ENCODE measurements at regions not wholly inside any gene's neighbourhood (a gene's known extent, or its start where the extent isn't known, plus 50 kb on each side); places are given as distances from the start of the nearest gene placed in this dataset.

- TF ChIP-seq, protein P1, sequence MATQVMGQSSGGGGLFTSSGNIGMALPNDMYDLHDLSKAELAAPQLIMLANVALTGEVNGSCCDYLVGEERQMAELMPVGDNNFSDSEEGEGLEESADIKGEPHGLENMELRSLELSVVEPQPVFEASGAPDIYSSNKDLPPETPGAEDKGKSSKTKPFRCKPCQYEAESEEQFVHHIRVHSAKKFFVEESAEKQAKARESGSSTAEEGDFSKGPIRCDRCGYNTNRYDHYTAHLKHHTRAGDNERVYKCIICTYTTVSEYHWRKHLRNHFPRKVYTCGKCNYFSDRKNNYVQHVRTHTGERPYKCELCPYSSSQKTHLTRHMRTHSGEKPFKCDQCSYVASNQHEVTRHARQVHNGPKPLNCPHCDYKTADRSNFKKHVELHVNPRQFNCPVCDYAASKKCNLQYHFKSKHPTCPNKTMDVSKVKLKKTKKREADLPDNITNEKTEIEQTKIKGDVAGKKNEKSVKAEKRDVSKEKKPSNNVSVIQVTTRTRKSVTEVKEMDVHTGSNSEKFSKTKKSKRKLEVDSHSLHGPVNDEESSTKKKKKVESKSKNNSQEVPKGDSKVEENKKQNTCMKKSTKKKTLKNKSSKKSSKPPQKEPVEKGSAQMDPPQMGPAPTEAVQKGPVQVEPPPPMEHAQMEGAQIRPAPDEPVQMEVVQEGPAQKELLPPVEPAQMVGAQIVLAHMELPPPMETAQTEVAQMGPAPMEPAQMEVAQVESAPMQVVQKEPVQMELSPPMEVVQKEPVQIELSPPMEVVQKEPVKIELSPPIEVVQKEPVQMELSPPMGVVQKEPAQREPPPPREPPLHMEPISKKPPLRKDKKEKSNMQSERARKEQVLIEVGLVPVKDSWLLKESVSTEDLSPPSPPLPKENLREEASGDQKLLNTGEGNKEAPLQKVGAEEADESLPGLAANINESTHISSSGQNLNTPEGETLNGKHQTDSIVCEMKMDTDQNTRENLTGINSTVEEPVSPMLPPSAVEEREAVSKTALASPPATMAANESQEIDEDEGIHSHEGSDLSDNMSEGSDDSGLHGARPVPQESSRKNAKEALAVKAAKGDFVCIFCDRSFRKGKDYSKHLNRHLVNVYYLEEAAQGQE (IDR thresholded peaks at IDR 0.05; ENCODE audit: low read depth) = no peak
- TF ChIP-seq TAF1 (IDR thresholded peaks at IDR 0.05; ENCODE audit: low read depth) (no peak), ZBTB7A (IDR thresholded peaks at IDR 0.05; ENCODE audit: low read depth) (no peak), YY1 (IDR thresholded peaks at IDR 0.05; ENCODE audit: low read depth) (no peak), RAD21 (IDR thresholded peaks at IDR 0.05; ENCODE audit: low read depth) (no peak), EGR1 (IDR thresholded peaks at IDR 0.05) (no peak), CREB1 (IDR thresholded peaks at IDR 0.05; ENCODE audit: low read depth) (no peak)
- TF ChIP-seq, protein P2, sequence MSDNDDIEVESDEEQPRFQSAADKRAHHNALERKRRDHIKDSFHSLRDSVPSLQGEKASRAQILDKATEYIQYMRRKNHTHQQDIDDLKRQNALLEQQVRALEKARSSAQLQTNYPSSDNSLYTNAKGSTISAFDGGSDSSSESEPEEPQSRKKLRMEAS (IDR thresholded peaks at IDR 0.05) = no peak
Observed at GRCh38 chr13:68128297-68128915, 898.3 kb upstream of the PCDH9 start.
